Right ventricle myocardium superior (tissue), 1 donor: ENCODE measurements at regions not wholly inside any gene's neighbourhood (a gene's known extent, or its start where the extent isn't known, plus 50 kb on each side); places are given as distances from the start of the nearest gene placed in this dataset.

Source experiments
- ATAC-seq: fragments of 200-7000 bp; cut with Tn5 transposase; one replicate; pipeline ENCODE4 v1.9.1; 2020; ENCODE audit warnings: mild to moderate bottlenecking; ENCODE audit not compliant: poor library complexity
- DNase-seq: peaks from one replicate; pipeline ENCODE4 v3.0.0-alpha.2; 2020
- intact Hi-C: fragments of 100-400 bp; cut with DNase I; formaldehyde crosslinking; loops from one replicate; pipeline ENCODE4 v1.11.2; 2022
- donor health status: DM: no; HTN: yes; CAD: no; lungs with severe emphysema.

DNA sequence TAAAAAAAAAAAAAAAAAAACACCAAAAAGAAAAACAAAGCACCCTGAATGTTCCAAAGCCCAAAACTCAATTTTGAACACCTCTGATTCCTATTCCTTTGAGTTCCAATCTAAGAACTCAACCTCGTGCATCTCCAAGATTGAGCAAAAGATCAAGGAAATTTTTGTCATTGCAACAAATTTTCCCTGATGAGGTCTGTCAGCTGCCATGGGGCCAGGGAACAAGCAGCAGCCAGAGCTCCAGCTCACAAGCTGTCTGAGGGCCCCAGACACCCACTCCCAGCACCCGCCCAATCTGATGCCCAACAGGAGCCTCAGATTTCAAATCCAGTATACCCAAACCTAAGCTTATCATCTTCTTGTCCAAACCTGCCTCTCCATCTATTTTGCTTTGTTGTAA lies 87.6 kb upstream of the ACP3 start:
- ATAC-seq (no peak), DNase-seq (no peak)
- intact Hi-C loops, result no loop called here

GRCh38 chr3:132230156-132231000 lies 86.8 kb upstream of the ACP3 start:
- no peak for ATAC-seq
- DNase-seq, result no peak
- intact Hi-C loops, result no loop called here

- DNase-seq, result no peak
- ATAC-seq, result peak; percentile 85
- intact Hi-C loops, result no loop called here
Observed at GRCh38 chr3:132231633-132232032, 85.6 kb upstream of the ACP3 start.

- intact Hi-C loops, result no loop called here
- DNase-seq, result no peak
- no peak for ATAC-seq
Observed at GRCh38 chr3:132232231-132232792, 84.9 kb upstream of the ACP3 start.

- intact Hi-C loops, result no loop called here
- no peak for DNase-seq
- no peak for ATAC-seq
Observed at GRCh38 chr3:132236701-132237651, 80.2 kb upstream of the ACP3 start.

GRCh38 chr3:132237652-132238032 lies 79.6 kb upstream of the ACP3 start:
- intact Hi-C loops, result no loop called here
- no peak for DNase-seq
- no peak for ATAC-seq

DNA sequence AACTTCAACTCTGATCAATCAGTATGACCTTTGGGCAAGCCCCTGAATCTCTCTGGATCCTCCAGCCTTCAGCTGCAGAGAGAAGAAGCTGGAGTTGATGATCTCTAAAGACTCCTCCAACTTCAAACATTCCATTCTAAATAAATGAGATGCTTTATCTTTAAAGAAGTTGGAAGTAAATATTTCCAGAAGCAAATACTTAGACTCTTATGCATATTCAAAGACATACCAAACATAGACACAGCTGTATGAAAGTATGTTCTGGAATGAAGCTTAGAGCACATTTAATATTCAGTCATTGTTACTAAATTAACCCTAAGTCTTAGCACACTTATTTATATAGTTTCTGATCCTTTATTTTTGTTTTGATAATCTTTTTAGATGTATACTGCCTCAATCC lies 77.6 kb upstream of the ACP3 start:
- intact Hi-C loops, result no loop called here
- DNase-seq (no peak), ATAC-seq (no peak)

DNA sequence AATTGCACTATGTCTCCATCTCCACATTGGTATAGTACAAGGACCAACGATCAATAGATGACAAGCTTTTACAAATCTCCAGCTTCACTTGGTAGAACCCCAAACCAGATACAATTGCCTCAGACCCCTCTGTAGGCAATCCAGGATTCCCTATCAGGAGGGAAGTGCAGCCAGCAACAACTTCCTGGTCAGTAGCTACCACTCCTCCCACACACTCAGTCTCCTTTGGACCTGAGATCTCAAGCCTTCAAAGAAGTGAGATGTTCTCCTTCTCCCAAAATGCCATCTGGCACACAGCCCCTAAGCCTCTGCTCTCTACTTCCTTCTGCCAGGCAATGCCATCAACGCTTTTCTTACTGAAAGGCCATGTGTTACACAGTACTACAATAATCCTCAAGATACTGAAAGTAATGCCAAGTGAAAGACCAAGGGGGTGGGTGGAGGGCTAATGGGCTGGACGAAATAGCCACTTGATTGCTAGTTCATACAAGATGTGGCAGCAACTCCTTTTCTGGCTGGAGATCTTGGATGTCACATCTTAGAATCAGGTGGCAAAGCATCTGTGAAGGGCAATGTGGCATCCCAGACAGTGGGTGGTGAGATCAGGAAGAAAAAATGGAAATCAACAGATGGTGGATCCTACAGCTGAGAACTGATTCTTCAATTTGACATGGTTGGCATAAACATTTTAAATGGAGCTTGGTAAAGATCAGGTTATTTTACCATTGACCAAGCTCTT lies 75.3 kb upstream of the ACP3 start:
- ATAC-seq (no peak), DNase-seq (no peak)
- intact Hi-C loops, result no loop called here

GRCh38 chr3:132242790-132243189 lies 74.4 kb upstream of the ACP3 start:
- no peak for DNase-seq
- intact Hi-C loops, result no loop called here
- no peak for ATAC-seq

GRCh38 chr3:132245552-132246142 lies 71.6 kb upstream of the ACP3 start:
- intact Hi-C loops, result no loop called here
- no peak for ATAC-seq
- no peak for DNase-seq

- ATAC-seq (no peak), DNase-seq (no peak)
Observed at GRCh38 chr3:132246212-132246611, 71.0 kb upstream of the ACP3 start.

GRCh38 chr3:132247211-132247610 lies 70.0 kb upstream of the ACP3 start:
- DNase-seq (no peak), ATAC-seq (no peak)
- intact Hi-C loops, result no loop called here

More at GRCh38 chr3:132246212-132246611, 71.0 kb upstream of the ACP3 start:
- intact Hi-C loops, result no loop called here

- intact Hi-C loops, result no loop called here
- no peak for ATAC-seq
Observed at GRCh38 chr3:132248490-132248889, 68.7 kb upstream of the ACP3 start.

GRCh38 chr3:132253262-132253878 lies 63.8 kb upstream of the ACP3 start:
- ATAC-seq (no peak), DNase-seq (no peak)
- intact Hi-C loops, result no loop called here

More at GRCh38 chr3:132248490-132248889, 68.7 kb upstream of the ACP3 start:
- DNase-seq, result no peak

DNA sequence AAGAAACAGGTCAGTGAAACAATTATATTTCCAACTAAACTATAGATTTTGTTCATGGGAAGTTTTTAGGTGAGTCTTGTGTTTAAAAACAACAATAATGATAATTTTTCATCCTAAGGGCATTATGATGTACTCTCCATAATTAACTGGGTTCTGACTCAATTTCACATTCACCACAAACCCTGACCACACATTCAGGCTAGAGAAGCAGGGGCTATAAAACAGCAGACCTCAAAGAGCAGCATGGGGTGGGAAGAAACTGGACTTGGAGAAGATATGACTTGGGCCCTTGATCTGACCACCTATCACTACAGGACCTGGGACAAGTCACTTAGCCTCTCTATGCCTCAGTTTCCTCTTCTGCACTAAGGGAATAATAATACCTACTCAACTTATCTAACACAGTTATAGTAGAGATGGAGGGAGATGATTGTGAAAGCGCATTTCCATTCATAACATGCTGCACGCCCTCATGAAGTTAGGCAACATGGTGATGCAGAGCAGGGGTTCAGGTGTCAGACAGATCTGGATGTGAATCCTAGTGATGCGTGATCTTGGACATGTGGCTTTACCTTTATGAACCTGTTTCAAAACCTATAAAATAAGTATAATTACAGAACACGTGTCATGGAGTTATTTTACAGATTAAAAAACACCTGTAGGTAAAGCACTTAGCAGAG lies 63.0 kb upstream of the ACP3 start:
- DNase-seq (no peak), ATAC-seq (no peak)
- intact Hi-C loops, result no loop called here

GRCh38 chr3:132255041-132255745 lies 62.0 kb upstream of the ACP3 start:
- ATAC-seq (peak; percentile 53), DNase-seq (no peak)
- intact Hi-C loops, result loop anchor here (5.0 kb wide), 2 partner anchors 87 to 142 kb away; no protein-coding TSS in a partner anchor

- DNase-seq (no peak), ATAC-seq (peak; percentile 34)
- intact Hi-C loops, result loop anchor here (5.0 kb wide), 2 partner anchors 85 to 140 kb away; no protein-coding TSS in a partner anchor
Observed at GRCh38 chr3:132256989-132257388, 60.2 kb upstream of the ACP3 start.
